ENCODE measurements at regions not wholly inside any gene's neighbourhood (a gene's known extent, or its start where the extent isn't known, plus 50 kb on each side); places are given as distances from the start of the nearest gene placed in this dataset.

DNA sequence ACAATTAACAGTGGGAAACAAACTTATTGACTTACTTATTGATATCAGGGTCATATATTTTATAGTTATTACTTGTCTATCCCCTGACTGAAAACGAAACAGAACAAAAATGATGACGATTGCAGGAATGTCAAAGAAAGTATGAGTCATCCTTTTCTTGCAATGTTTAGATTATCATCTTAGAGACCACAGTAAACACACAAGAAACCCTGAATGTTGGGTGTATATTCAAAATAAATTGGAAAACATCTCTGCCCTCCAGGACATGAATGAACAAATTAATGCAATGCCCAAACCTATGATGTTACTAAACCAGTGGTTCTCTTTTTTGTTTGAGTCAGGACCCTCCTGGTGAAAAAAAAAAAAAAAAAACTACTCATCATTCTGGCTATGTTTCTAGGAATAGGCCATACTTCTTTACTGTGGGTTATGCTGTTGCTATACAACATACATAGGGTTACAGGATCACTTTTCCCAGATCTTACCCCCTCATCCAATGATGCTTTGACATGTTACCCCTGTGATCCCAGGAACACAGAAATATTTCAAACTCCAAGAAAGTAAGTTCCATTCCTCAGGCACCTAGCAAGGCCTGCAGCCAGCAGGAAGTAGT, 623.4 kb upstream of the IGFBP3 start:
- ChIA-PET POLR2A (no interaction called here), CTCF (no interaction called here)

DNA sequence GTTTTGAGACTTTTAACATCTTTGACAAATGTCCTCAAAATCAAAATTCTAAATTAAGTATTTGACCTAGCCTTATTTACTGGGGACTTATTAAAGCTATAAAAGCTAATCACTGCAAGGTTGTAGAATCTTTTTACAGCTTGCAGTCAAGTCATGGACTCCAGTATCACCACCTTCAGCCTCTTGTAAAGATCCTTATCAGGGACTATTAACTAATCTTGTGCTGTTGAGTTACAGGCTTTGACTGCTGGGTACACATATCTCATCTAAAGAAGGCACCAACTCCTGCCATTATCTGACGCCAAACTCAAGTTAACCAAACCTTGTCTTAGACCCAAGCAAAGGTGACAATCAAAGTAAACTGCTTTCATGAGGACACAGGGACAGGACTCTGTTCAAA, 621.0 kb upstream of the IGFBP3 start:
- CTCF ChIA-PET, result no interaction called here
- POLR2A ChIA-PET, result no interaction called here

DNA sequence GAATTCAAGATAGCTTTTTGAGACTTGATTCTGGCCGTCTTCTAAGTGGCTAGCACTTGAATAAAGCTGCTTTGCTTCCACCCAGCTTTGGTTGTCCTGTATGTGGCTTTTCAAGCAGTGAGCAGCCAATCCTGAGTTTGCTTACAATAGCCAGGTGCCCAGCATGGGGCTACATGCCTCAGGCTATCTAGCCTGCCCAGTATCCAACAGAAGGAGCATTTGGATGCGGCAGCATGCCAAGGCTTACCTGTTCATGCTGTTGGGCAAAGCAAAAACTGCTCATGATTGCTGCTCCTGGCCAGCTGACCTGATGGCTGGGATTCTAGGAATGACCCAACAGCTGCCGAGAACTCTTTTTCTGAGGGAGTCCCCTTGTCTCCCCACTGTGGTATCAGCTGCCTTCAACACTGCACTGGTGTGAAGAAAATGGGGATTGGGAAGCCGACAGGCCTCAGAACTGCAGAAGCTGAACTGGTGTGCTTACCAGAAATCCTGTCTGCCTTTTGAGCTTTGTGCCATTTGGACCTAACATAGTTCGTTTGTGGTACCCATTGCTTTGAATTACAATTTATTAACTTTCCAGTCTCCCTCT, 618.9 kb upstream of the IGFBP3 start:
- ChIA-PET POLR2A (no interaction called here), CTCF (no interaction called here)

DNA sequence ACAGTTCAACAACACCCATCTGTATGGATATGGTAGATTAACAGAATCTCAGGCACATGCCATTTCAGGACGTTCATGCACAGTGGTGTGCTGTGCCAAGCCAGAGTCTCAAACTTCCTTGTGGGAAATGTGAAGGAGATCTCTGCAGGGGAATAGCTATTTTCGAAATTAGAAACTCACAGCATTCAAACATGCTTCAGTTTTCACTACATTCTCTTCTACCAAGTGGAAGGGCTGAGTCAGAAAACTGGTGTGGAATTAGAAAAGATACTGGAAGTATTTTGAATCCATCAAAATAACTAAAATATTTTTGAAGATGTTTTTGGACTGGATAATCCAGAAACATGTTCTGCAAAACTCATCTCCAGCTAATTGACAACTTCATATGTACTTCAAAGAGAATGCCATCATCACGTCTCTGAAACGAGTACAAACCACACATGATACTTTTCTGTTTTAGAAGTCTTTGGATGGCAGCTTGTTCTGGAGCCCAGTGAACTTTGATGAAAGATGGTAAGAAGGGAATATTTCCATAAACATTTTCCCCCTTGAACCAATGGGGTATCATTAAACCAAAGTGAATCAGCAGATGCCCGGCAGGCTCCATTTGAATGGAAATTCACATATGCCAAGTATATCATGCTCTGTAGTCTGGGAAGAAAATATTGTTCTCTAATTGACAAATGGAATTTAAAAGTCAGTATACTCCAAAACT, 616.3 kb upstream of the IGFBP3 start:
- POLR2A ChIA-PET, result no interaction called here

DNA sequence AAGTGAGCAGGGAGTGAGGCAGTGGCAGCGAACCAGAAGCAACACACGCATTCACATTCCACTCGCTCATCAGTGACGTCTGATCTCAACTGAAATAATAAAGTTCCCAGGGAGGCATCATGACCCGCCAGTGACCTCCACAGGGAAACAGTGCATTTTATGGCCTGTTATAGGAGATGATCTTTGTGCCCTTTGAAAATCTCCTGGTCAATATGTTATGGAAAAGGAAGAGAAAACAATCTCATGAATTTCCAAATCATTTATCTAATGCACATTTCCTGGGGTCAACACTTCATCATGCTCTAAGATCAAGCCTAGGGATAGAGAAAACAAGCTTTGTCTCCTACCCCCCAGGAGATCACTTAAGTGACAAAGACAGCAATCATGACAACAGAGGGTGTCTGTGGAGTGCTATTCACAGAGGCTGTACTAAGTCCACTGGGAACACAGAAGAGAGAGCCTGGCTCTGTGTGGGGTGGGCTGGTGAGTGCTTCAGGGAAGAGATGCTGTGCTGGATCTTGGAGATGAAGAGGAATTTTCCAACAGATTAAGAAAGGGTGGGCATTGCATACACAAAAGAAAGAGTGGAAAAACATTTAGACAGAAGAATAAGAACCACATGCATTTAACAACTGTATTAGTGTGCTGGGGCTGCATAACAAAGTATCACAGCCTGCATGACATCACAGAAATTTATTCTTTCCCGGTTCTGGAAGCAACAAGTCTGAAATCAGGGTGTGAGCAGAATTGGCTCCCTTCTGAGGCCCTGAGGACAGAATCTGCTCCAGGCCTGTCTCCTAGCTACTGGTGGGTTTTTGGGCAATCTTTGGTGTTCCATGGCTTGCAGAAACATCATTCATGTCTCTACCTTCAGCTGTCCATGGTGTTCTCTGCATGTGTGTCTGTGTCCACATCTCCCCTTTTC, 613.9 kb upstream of the IGFBP3 start:
- POLR2A ChIA-PET, result no interaction called here

More for the DNA sequence above, 616.3 kb upstream of the IGFBP3 start:
- CTCF ChIA-PET, result no interaction called here

DNA sequence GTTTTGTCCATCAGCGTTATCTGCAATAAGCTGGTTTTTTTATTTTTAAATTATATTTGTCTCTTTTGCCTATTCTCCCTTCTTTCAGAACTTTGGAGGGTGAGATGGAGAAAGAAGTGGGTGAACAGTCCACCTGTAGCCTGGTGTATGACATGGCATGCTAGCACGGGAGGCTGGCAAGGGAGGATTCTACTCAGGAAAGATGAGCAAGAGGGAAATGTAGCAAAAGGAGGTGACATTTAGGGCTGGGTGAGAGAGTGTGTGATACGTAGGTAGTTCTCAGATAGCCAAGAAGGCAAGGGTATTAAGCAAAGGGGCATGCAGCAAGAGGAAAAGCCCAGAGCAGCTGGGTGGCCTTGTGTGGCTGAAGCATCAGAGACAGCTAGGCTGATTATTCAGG, 612.9 kb upstream of the IGFBP3 start:
- ChIA-PET POLR2A (no interaction called here), CTCF (no interaction called here)

More for the DNA sequence above, 613.9 kb upstream of the IGFBP3 start:
- CTCF ChIA-PET, result no interaction called here

DNA sequence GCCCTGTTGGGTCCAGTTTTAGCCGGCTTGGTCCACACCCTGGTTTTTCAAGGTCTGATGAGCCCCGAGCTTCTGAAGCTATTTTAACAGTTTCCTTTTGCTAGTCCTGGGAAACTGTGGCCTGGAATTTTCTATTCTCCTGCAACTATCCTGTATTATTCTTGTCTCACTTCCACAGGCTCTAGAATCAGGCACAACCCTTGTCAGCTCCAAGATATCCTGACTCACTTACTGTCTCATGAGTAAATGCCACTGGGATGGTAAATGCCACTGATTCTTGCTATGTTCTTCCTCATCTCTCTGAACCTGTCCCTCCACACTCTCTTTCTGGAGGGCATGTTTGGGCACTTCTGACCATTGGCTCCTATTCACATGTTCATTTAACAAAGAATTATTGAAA, 611.5 kb upstream of the IGFBP3 start:
- ChIA-PET POLR2A (no interaction called here), CTCF (no interaction called here)

DNA sequence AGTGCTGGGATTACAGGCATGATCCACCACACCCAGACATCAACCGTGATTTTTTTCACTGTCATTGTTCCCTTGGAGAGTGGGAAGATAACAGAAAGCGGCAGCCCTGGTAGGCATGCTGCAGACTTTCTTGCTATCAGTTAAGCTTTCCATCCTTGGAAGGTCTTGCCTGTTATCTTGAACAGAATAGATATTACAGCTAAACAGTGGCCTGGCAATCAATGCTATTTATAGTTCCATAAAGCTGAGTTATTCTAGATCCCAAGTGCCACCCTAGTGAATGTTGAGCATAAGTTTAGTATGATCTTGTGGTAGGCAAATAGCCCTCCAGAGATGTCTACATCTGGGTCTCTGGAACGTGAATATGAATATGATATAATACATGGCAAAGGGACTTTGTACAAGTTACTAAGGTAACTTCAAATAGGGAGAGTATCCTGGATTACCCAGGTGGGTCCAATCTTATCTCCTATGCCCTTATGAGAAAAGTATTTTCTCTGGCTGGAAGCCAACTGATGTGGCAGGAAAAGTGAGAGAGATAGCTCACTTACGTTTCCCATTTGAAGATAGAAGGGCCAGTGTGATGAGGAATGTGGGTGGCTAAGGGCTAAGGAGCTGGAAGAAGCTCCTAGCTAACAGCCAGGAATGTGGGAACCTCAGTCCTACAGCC, 609.1 kb upstream of the IGFBP3 start:
- ChIA-PET POLR2A (no interaction called here), CTCF (no interaction called here)

DNA sequence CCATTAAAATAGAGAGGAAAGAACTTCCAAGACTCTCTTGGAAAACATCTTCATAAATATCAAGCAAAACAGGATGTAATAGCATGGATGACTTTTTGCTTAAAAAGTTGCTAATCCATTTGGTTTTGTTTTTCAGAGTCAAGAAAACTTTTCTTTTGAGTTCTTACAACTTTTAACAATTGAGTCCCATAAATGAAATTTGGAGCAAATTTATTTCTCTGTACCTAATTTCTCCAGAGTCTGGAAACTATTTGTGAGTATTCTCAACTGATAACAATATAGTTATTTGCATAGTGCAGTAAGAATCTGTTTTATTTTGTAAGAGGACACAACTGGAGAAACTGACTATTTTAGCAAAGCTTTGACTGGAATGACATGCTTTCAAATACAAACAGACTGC, 606.3 kb upstream of the IGFBP3 start:
- CTCF ChIA-PET, result no interaction called here
- POLR2A ChIA-PET, result no interaction called here

DNA sequence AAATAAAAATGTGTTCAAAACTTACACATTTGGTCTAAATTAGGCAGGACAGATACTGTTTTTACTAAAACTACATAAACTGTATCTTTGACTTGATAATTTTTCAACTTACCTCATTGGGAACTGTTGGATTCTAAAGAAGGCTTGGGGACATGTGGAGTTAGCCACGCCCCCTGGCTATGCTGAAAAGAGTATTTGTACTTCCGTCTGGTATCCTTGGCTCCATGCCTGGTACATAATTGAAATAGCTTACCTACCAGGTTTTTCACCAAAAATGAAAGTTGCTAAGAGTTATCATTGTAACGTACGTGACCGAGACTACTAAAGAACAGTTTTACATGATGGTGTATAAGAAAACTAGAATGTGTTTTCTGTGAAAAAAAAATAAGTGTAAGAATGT, 604.8 kb upstream of the IGFBP3 start:
- ChIA-PET POLR2A (no interaction called here), CTCF (no interaction called here)

DNA sequence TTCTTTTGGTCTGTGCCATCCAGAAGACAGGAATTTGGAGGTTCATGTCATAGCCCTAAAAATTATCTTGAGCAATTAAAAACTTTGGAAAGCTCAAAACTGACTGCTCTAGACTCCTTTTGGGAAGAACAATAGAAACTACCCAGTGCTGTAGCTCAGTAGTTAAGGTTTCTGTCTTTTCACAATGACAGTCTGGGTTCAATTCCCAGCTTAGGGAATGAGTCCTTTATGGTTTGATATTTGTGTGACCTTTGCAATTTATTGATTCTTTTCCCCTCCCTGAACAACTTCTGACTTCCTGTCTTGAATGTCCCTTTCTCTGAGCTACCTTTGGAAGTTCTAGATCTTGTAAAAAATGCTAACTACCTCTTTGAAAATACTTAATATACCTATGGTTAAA, 603.3 kb upstream of the IGFBP3 start:
- ChIA-PET CTCF (no interaction called here), POLR2A (no interaction called here)

DNA sequence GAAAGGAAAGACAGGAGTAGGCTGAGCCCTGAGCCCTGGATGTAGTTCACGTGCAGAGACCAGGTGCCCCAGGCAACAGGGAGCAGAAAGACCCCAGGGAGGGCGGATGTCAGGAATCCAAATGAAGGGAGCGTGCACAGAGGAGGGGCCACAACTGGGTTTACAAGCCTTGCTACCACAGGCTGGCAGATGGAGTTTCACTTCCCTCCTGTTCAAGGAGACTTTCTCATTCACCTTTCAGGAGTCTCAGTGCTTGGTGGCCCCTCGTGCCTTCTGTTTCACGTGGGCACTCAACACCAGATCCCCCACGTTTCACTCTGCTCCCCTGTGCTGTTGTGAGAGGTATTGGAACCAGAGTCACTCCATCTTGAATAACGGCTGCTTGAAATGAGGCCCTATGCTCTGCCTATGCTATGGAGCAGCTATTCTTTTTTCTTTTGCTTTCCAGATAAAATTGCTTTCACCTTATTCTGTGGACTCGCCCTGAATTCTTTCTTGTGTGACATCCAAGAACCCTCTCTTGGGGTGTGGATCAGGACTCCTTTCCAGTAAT, 601.4 kb upstream of the IGFBP3 start:
- CTCF ChIA-PET, result no interaction called here
- POLR2A ChIA-PET, result no interaction called here

DNA sequence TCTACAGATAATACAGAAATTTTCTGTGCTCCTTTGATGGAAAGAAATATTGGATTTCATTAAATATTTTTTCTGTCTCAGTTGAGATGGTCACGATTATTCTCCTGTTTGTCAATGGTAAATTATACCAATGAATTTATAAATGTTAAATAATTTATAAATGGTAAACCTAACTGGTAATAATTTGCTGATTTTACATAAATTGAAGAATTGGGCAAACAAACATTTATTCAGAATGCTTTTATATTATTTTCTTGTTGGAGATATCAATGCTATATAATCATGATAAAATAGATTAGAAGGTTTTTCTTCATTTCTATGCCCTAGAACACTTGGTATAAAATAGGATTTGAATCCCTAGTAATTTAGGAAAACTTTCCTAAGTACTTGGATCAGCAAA, 597.6 kb upstream of the IGFBP3 start:
- ChIA-PET CTCF (no interaction called here), POLR2A (no interaction called here)

DNA sequence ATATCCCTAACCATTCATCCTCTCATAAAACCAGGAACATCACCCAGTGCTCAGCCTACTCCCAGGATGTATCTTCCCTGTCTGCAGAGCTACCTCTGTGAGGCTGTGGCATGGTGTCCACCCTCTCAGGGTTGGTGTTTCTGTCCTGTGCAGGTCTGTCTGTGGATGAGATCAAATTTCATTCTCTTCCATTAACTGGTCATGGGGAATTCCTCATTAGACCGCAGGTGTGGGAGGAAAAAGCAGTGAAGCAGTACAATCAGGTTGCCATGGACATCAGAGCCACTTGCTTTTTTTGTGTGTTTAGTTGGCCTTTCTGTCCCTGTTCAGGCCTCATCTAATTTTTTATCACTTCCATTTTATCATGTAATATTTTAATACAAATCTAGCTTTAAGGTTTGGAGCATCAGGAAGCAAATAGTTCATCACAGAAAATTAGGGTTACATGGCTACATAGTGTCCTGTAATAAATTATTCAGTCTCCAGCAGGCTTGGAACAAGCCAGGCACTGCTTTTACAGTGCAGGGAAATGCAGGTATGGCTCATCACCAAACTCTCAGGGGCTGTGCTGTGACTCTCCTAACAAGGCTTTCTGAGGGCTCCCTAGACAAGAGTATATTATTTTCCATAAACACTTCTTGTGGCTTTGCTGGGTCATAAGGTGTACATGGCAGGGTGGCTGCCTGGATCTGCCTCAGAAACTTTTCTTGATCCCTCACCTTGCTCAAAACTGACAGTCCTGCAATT, 594.9 kb upstream of the IGFBP3 start:
- ChIA-PET CTCF (no interaction called here), POLR2A (no interaction called here)

DNA sequence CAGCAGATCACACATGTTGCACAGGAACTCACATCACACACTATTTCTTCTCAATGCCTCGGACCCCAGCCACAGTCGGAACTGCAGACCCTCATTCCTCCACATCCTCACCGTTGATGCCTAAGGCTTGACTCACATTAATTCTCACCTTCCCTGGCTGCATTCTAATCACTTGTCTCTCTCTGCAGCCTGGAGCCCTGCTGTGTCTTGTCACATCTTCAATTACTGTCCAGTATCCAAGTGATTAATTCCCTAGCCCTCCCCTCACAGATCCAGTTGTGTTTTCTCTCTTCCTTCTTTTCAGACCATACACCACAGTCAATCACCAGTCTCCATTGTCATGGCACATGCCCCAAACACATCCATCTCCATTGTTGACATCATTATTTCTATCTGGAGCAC, 592.4 kb upstream of the IGFBP3 start:
- CTCF ChIA-PET, result no interaction called here
- POLR2A ChIA-PET, result no interaction called here

DNA sequence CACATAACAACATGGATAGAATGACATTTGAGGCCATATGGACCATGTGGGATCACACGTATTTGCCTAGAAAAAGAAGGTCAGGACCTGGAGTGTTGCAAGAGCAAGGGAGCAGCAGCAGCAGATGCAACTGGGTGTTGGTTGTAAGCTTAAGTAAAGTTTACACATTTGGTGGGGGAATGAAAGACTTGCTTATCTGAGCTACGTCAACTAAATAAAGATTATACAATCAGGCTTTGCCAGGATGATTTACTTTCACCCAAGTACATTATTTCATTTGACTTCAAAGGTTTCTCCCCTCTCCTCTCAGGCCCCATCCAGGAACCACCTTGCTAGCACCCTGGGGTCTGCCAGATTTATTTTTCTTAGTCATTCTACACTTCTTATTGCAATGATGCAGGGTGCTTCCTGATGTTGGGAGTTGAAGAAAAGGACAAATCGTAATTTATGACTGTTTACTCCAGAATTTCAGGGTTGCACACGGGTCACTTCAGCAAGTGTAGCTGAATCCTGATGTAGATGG, 591.9 kb upstream of the IGFBP3 start:
- ChIA-PET CTCF (no interaction called here), POLR2A (no interaction called here)

DNA sequence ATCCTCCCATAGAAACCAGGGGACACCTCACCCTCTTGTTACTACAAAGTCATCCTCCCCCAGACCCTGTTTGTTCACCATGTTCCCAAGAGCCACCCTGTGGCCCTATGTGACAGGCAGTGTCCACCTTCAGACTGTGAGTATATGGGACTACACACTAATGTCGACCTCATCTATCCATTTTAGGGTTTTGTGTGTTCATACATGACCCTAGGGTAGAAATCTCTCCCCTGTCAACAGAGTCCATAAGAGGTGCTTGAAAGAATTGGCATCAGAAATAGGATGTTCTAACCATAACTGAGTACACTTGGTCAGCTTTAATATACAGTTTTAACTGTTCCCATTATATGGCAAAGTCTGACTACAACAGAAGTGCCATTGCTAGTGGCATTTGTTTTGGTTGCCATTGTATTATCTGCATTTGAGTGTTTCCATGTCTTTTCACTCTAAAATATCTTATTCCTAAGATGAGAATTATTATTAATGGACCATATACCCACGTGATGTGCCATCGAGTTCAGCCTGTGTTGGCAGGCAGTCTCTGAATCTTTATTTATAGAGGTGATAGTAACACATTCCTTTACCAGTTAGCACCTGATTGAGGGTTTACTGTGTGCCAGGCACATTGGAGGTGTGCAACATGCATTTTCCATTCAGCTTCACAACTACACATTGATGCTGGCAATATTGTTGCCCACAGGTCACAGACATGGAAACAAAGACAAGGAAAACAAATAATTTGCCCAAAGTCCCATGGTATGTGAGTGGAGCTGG, 590.6 kb upstream of the IGFBP3 start:
- POLR2A ChIA-PET, result no interaction called here
- CTCF ChIA-PET, result no interaction called here

DNA sequence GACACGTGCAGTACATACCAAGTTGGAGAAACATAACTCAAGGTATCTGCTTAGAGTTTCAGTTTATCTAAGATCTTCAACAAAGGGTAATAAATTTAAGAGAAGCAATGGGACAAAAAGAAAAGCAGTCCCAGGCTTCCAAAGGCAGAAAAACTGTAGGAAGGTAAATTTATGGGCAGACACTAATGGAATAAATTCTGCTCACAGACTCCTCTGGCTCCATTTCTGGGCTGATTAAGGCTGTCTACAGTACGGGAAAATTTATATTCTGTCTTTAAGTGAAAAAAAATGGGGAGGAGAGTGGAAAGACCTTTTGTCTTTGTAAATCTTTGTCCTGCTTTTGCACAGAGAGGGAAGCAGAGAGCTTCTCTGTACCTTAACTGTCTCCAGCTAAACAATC, 587.5 kb upstream of the IGFBP3 start:
- ChIA-PET CTCF (no interaction called here), POLR2A (no interaction called here)

DNA sequence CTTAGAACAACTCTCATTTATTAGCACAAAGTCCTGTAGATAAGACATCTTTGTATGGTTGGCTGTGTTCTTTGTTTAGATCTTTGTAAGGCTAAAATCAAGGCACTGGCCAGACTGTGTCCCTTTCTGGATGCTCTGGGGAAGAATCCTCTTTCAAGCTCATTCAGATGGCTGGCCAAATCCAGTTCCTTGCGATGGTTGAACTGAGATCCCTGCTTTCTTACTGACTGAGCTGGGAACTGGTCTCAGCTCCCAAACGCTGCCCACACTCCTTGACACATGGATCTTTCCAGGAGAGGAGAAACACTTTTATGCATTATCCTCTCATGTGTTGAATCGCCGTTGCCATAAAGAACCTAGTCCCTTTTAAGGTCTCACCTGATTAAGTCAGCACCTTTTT, 586.5 kb upstream of the IGFBP3 start:
- CTCF ChIA-PET, result no interaction called here

More for the DNA sequence above, 586.5 kb upstream of the IGFBP3 start:
- POLR2A ChIA-PET, result no interaction called here

All from activated CD8-positive, alpha-beta memory T cell treated with anti-CD3 and anti-CD28 coated beads for 36 hours (primary cell).